HCT116 (cell line): ENCODE measurements at regions not wholly inside any gene's neighbourhood (a gene's known extent, or its start where the extent isn't known, plus 50 kb on each side); places are given as distances from the start of the nearest gene placed in this dataset.

ENCODE experiments used
- ATAC-seq: fragments of 200-7000 bp; cut with Tn5 transposase; 2 replicates; pipeline ENCODE4 v1.9.1; 2020; ENCODE audit warnings: mild to moderate bottlenecking, moderate library complexity
- BruUV-seq: library from RNA; stranded (reverse); fragments of 400-500 nt; replicated peaks from 2 replicates; lab custom pipeline; 2021; lab: Mats Ljungman, UMichigan
- CTCF ChIA-PET: fragments of 300-600 bp; sonication (Branson Sonifier 250); formaldehyde crosslinking; loops from one replicate; lab custom pipeline; 2021; ENCODE audit warnings: antibody characterized with exemption; lab: Charles Lee
- POLR2A ChIA-PET: fragments of 300-600, 350-600 bp; sonication (Branson Sonifier 250); formaldehyde crosslinking; loops from one replicate; lab custom pipeline; 2021; ENCODE audit warnings: antibody characterized with exemption; lab: Charles Lee
- RAD21 ChIA-PET, 2 experiments: fragments of 300-600 bp; sonication (Branson Sonifier 250); formaldehyde crosslinking; loops; one replicate each; lab custom pipeline; 2023; ENCODE audit warnings: low total read pairs in 2 of 2; ENCODE audit not compliant: uncharacterized antibody in 2 of 2, unreplicated experiment in 2 of 2, low non-redundant PET in 1 of 2; lab: Charles Lee
- DNase-seq: peaks from one replicate; pipeline ENCODE4 v3.0.0-alpha.2; 2010; ENCODE audit warnings: low read depth, low spot score
- H2AFZ ChIP-seq: fragments of 200-600 bp; shearing (Covaris generic), sonication (generic); 2 replicates; pipeline ENCODE4 v1.6.1; 2017; ENCODE audit warnings: low read depth, mixed run types, mixed read lengths, antibody characterized with exemption, low read length; ENCODE audit not compliant: poor library complexity, severe bottlenecking
- H3K27ac ChIP-seq: 2 replicates; pipeline ENCODE4 v1.5.1; 2012; ENCODE audit warnings: low read depth, low read length
- H3K27me3 ChIP-seq: fragments of 200-600 bp; sonication (generic); 2 replicates; pipeline ENCODE4 v1.6.1; 2016; ENCODE audit warnings: mixed run types, low read length, mixed read lengths; ENCODE audit not compliant: insufficient read depth
- H3K36me3 ChIP-seq, 2 experiments: fragments of 200-500 bp in 1 of 2; fragments of 200-600 bp in 1 of 2; sonication (Bioruptor generic) in 1 of 2; sonication (generic) in 1 of 2; 2 replicates each; pipeline versions ENCODE4 v1.5.1 to v1.6.1; 2014 to 2016; ENCODE audit warnings: low read length in 2 of 2, inconsistent platforms in 1 of 2, mixed read lengths in 1 of 2, mixed run types in 1 of 2; ENCODE audit not compliant: insufficient read depth in 2 of 2, control insufficient read depth in 1 of 2
- H3K4me1 ChIP-seq, 2 experiments: fragments of 200-600 bp in 1 of 2; sonication (generic) in 1 of 2; 2 replicates each; pipeline versions ENCODE4 v1.5.1 to v1.6.1; 2012 to 2017; ENCODE audit warnings: low read length in 2 of 2, inconsistent platforms in 1 of 2, mild to moderate bottlenecking in 1 of 2, mixed read lengths in 1 of 2, mixed run types in 1 of 2, moderate library complexity in 1 of 2; ENCODE audit not compliant: insufficient read depth in 2 of 2, control insufficient read depth in 1 of 2
- H3K4me2 ChIP-seq: fragments of 200-600 bp; sonication (generic); 2 replicates; pipeline ENCODE4 v1.6.1; 2017; ENCODE audit warnings: mixed run types, low read length, mixed read lengths
- H3K4me3 ChIP-seq, 2 experiments: fragments of 200-600 bp in 1 of 2; sonication (generic) in 1 of 2; replicated peaks in 1 of 2; 2 replicates each; pipeline ENCODE4 v1.5.1; 2011 to 2016; ENCODE audit warnings: low read length in 2 of 2, control low read depth in 1 of 2, low read depth in 1 of 2, mild to moderate bottlenecking in 1 of 2, mixed read lengths in 1 of 2, mixed run types in 1 of 2
- H3K79me2 ChIP-seq: fragments of 200-600 bp; sonication (generic); 2 replicates; pipeline ENCODE4 v1.6.1; 2017; ENCODE audit warnings: mild to moderate bottlenecking, mixed run types, low read length, moderate library complexity, mixed read lengths; ENCODE audit not compliant: insufficient read depth
- H3K9ac ChIP-seq: fragments of 200-600 bp; sonication (generic); 2 replicates; pipeline ENCODE4 v1.6.1; 2016; ENCODE audit warnings: low read length, mixed read lengths
- H3K9me2 ChIP-seq: fragments of 200-600 bp; sonication (generic), shearing (Covaris generic); 2 replicates; pipeline ENCODE4 v1.6.1; 2017; ENCODE audit warnings: mixed run types, mild to moderate bottlenecking, moderate library complexity; ENCODE audit not compliant: insufficient read depth
- H3K9me3 ChIP-seq, 2 experiments: fragments of 200-500 bp in 1 of 2; fragments of 200-600 bp in 1 of 2; sonication (Bioruptor generic) in 1 of 2; sonication (generic) in 1 of 2; 2 replicates each; pipeline ENCODE4 v1.6.1; 2014 to 2017; ENCODE audit warnings: low read length in 2 of 2, mixed read lengths in 2 of 2, inconsistent platforms in 1 of 2, low read depth in 1 of 2, mild to moderate bottlenecking in 1 of 2, mixed run types in 1 of 2, moderate library complexity in 1 of 2; ENCODE audit not compliant: control insufficient read depth in 1 of 2, insufficient read depth in 1 of 2
- H4K20me1 ChIP-seq: fragments of 200-600 bp; sonication (generic), shearing (Covaris generic); 2 replicates; pipeline ENCODE4 v1.6.1; 2017; ENCODE audit warnings: mixed run types, mild to moderate bottlenecking, moderate library complexity; ENCODE audit not compliant: insufficient read depth
- CBX3 ChIP-seq: IDR thresholded peaks from 2 replicates; pipeline ENCODE4 v1.6.1; 2012; ENCODE audit warnings: low read depth
- CEBPB ChIP-seq: IDR thresholded peaks from 2 replicates; pipeline ENCODE4 v1.6.1; 2012; ENCODE audit warnings: low read depth
- EGR1 ChIP-seq: IDR thresholded peaks from 2 replicates; pipeline ENCODE4 v1.6.1; 2012; ENCODE audit warnings: low read depth
- EZH2phosphoT487 ChIP-seq: fragments of 200-600 bp; IDR thresholded peaks from 2 replicates; pipeline ENCODE4 v1.6.1; 2018; ENCODE audit warnings: antibody characterized with exemption, borderline replicate concordance
- FOSL1 ChIP-seq: IDR thresholded peaks from 2 replicates; pipeline ENCODE4 v1.6.1; 2012; ENCODE audit warnings: low read depth
- JUND ChIP-seq: IDR thresholded peaks from 2 replicates; pipeline ENCODE4 v1.6.1; 2012
- POLR2A ChIP-seq: IDR thresholded peaks from 2 replicates; pipeline ENCODE4 v1.7.0; 2011; ENCODE audit warnings: borderline replicate concordance; ENCODE audit not compliant: insufficient read depth, insufficient read length; ENCODE audit errors: extremely low read depth
- SP1 ChIP-seq: IDR thresholded peaks from 2 replicates; pipeline ENCODE4 v1.6.1; 2012; ENCODE audit warnings: low read depth
- SRF ChIP-seq: IDR thresholded peaks from 2 replicates; pipeline ENCODE4 v1.6.1; 2012; ENCODE audit warnings: low read depth
- TCF7L2 ChIP-seq: IDR thresholded peaks from 2 replicates; pipeline ENCODE4 v1.7.0; 2011; ENCODE audit warnings: borderline replicate concordance, inconsistent platforms; ENCODE audit not compliant: insufficient read depth, insufficient read length; ENCODE audit errors: extremely low read depth
- ZNF274 ChIP-seq: fragments of 200-500 bp; sonication (Bioruptor generic); IDR thresholded peaks from 2 replicates; pipeline ENCODE4 v1.6.1; 2014; ENCODE audit warnings: mild to moderate bottlenecking, low read depth, low read length, inconsistent platforms
- intact Hi-C: fragments of 100-400 bp; cut with micrococcal nuclease; formaldehyde crosslinking; loops from 2 replicates; pipeline ENCODE4 v1.10.0; 2022
- TF ChIP-seq, protein P1 (sequence below): IDR thresholded peaks from 2 replicates; pipeline ENCODE4 v1.6.1; 2012
- TF ChIP-seq, protein P2 (sequence below), 3 experiments: fragments of 200-600 bp in 1 of 3; sonication (generic) in 1 of 3; IDR thresholded peaks in 2 of 3; conservative IDR thresholded peaks in 1 of 3; 2 replicates each; pipeline ENCODE4 v1.5.1; 2012 to 2017; ENCODE audit warnings: low read depth in 2 of 3, low read length in 2 of 3, antibody characterized with exemption in 1 of 3, borderline replicate concordance in 1 of 3, control low read depth in 1 of 3, mild to moderate bottlenecking in 1 of 3, mixed read lengths in 1 of 3, mixed run types in 1 of 3, moderate library complexity in 1 of 3; ENCODE audit not compliant: insufficient read depth in 1 of 3
- TF ChIP-seq, protein P3 (sequence below): IDR thresholded peaks from 2 replicates; pipeline ENCODE4 v1.6.1; 2012; ENCODE audit warnings: low read depth
- TF ChIP-seq, protein P4 (sequence below): IDR thresholded peaks from 2 replicates; pipeline ENCODE4 v1.6.1; 2012
- TF ChIP-seq, protein P5 (sequence below): IDR thresholded peaks from 2 replicates; pipeline ENCODE4 v1.6.1; 2011; ENCODE audit warnings: mild to moderate bottlenecking, low read length, moderate library complexity; ENCODE audit not compliant: insufficient replicate concordance; ENCODE audit errors: extremely low read depth

DNA sequence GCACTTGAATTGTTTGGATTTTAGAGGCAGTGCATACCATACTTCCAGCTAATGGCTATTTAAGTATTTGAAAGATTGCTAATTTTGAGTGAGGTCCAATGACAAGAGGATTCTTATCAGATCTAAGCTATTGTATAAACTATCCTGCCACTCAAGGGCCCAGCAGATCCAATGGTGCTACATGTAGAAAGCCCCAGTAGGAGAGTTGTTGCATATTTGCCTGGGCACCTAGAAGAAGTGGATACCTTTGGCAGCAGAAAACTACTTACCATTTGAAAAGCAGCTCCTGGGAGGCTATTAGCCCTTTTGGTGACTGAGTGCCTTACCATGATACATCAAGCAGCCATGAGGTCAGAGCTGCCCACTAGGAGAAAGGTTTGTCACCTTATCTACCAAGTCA lies 447.3 kb downstream of the C4orf33 start:
- Histone ChIP-seq H3K79me2 (no peaks in the 10 kb centered on the region), H3K36me3 (no peaks in the 10 kb centered on the region), H3K4me2 (no peak overlapping the region), H3K9me2 (no peaks in the 10 kb centered on the region; the same call in 1 of the 2 replicates), H4K20me1 (no peaks in the 10 kb centered on the region), H2AFZ (no peak overlapping the region), H3K4me1 (no peaks in the 10 kb centered on the region), H3K27me3 (no peaks in the 10 kb centered on the region), H3K27ac (no peak overlapping the region), H3K9me3 (no peaks in the 10 kb centered on the region), H3K9ac (no peak overlapping the region), H3K4me3 (no peak overlapping the region)
- ChIA-PET CTCF (no interaction called here), RAD21 (no interaction called here), POLR2A (no interaction called here)
- no peak for ATAC-seq
- intact Hi-C loops = no loop called here
- BruUV-seq = no TSS peak
- DNase-seq = no peak
- TF ChIP-seq FOSL1 (no peak), POLR2A (no peak), CBX3 (no peak), ZNF274 (no peak), EGR1 (no peak), SRF (no peak), EZH2phosphoT487 (no peak), SP1 (no peak), TCF7L2 (no peak), CEBPB (no peak), JUND (no peak)
- TF ChIP-seq, protein P1, sequence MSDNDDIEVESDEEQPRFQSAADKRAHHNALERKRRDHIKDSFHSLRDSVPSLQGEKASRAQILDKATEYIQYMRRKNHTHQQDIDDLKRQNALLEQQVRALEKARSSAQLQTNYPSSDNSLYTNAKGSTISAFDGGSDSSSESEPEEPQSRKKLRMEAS = no peak
- TF ChIP-seq, protein P2, sequence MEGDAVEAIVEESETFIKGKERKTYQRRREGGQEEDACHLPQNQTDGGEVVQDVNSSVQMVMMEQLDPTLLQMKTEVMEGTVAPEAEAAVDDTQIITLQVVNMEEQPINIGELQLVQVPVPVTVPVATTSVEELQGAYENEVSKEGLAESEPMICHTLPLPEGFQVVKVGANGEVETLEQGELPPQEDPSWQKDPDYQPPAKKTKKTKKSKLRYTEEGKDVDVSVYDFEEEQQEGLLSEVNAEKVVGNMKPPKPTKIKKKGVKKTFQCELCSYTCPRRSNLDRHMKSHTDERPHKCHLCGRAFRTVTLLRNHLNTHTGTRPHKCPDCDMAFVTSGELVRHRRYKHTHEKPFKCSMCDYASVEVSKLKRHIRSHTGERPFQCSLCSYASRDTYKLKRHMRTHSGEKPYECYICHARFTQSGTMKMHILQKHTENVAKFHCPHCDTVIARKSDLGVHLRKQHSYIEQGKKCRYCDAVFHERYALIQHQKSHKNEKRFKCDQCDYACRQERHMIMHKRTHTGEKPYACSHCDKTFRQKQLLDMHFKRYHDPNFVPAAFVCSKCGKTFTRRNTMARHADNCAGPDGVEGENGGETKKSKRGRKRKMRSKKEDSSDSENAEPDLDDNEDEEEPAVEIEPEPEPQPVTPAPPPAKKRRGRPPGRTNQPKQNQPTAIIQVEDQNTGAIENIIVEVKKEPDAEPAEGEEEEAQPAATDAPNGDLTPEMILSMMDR (IDR thresholded peaks at IDR 0.05 in 2 of 3, conservative IDR thresholded peaks at IDR 0.05 in 1 of 3; ENCODE audit: borderline replicate concordance in 1 of 3, insufficient read depth in 1 of 3, low read depth in 2 of 3, low read length in 2 of 3) = no peak
- TF ChIP-seq, protein P3, sequence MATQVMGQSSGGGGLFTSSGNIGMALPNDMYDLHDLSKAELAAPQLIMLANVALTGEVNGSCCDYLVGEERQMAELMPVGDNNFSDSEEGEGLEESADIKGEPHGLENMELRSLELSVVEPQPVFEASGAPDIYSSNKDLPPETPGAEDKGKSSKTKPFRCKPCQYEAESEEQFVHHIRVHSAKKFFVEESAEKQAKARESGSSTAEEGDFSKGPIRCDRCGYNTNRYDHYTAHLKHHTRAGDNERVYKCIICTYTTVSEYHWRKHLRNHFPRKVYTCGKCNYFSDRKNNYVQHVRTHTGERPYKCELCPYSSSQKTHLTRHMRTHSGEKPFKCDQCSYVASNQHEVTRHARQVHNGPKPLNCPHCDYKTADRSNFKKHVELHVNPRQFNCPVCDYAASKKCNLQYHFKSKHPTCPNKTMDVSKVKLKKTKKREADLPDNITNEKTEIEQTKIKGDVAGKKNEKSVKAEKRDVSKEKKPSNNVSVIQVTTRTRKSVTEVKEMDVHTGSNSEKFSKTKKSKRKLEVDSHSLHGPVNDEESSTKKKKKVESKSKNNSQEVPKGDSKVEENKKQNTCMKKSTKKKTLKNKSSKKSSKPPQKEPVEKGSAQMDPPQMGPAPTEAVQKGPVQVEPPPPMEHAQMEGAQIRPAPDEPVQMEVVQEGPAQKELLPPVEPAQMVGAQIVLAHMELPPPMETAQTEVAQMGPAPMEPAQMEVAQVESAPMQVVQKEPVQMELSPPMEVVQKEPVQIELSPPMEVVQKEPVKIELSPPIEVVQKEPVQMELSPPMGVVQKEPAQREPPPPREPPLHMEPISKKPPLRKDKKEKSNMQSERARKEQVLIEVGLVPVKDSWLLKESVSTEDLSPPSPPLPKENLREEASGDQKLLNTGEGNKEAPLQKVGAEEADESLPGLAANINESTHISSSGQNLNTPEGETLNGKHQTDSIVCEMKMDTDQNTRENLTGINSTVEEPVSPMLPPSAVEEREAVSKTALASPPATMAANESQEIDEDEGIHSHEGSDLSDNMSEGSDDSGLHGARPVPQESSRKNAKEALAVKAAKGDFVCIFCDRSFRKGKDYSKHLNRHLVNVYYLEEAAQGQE = no peak
- TF ChIP-seq, protein P4, sequence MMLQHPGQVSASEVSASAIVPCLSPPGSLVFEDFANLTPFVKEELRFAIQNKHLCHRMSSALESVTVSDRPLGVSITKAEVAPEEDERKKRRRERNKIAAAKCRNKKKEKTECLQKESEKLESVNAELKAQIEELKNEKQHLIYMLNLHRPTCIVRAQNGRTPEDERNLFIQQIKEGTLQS = no peak
- TF ChIP-seq, protein P5, sequence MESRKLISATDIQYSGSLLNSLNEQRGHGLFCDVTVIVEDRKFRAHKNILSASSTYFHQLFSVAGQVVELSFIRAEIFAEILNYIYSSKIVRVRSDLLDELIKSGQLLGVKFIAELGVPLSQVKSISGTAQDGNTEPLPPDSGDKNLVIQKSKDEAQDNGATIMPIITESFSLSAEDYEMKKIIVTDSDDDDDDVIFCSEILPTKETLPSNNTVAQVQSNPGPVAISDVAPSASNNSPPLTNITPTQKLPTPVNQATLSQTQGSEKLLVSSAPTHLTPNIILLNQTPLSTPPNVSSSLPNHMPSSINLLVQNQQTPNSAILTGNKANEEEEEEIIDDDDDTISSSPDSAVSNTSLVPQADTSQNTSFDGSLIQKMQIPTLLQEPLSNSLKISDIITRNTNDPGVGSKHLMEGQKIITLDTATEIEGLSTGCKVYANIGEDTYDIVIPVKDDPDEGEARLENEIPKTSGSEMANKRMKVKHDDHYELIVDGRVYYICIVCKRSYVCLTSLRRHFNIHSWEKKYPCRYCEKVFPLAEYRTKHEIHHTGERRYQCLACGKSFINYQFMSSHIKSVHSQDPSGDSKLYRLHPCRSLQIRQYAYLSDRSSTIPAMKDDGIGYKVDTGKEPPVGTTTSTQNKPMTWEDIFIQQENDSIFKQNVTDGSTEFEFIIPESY = no peak
